ENCODE measurements at regions not wholly inside any gene's neighbourhood (a gene's known extent, or its start where the extent isn't known, plus 50 kb on each side); places are given as distances from the start of the nearest gene placed in this dataset.

DNA sequence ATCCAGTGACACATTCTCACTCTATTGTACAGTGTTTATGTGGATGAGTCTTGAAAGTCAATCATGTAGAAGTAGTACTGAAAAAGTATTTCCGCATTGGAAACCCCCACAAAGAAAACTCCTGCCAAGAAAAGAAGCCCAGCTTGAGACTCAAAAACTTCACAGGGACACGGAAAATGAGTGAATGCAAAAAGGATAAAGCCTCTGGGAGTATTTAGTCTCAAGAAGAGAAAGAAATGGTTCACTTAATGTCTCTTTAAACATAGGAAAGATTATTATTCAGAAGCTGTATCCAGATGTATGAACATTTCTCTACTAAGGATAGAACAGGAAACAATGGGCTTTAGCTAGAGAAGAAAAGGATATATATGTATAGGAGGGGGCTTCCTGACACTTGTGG, 304.5 kb downstream of the BARHL2 start:
- TF ChIP-seq, protein P1, sequence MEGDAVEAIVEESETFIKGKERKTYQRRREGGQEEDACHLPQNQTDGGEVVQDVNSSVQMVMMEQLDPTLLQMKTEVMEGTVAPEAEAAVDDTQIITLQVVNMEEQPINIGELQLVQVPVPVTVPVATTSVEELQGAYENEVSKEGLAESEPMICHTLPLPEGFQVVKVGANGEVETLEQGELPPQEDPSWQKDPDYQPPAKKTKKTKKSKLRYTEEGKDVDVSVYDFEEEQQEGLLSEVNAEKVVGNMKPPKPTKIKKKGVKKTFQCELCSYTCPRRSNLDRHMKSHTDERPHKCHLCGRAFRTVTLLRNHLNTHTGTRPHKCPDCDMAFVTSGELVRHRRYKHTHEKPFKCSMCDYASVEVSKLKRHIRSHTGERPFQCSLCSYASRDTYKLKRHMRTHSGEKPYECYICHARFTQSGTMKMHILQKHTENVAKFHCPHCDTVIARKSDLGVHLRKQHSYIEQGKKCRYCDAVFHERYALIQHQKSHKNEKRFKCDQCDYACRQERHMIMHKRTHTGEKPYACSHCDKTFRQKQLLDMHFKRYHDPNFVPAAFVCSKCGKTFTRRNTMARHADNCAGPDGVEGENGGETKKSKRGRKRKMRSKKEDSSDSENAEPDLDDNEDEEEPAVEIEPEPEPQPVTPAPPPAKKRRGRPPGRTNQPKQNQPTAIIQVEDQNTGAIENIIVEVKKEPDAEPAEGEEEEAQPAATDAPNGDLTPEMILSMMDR (IDR thresholded peaks at IDR 0.05), result no peak
- TF ChIP-seq POLR2AphosphoS5 (IDR thresholded peaks at IDR 0.05) (no peak), EP300 (IDR thresholded peaks at IDR 0.05; ENCODE audit: low read depth) (no peak)

Data from transverse colon (tissue), 4 donors.